ENCODE measurements at regions not wholly inside any gene's neighbourhood (a gene's known extent, or its start where the extent isn't known, plus 50 kb on each side); places are given as distances from the start of the nearest gene placed in this dataset.

- TF ChIP-seq CTCF (IDR thresholded peaks at IDR 0.05), result no peak
- no peak for TF ChIP-seq EP300 (IDR thresholded peaks at IDR 0.05)
- no peak for TF ChIP-seq POLR2A (IDR thresholded peaks at IDR 0.05)
Measured at GRCh38 chr14:25943329-25943728, 654.5 kb downstream of the NOVA1 start.

Measured in ovary (tissue), 3 donors.